ENCODE measurements at regions not wholly inside any gene's neighbourhood (a gene's known extent, or its start where the extent isn't known, plus 50 kb on each side); places are given as distances from the start of the nearest gene placed in this dataset.

GRCh38 chr14:97071177-97071576, 274.0 kb downstream of the VRK1 start:
- Histone ChIP-seq H3K4me1 (no peaks in the 10 kb centered on the region), H3K27me3 (no peaks in the 10 kb centered on the region), H3K9ac (ENCODE audit: low read depth in 2 of 2, low read length in 2 of 2) (no peak overlapping the region), H3K36me3 (no peaks in the 10 kb centered on the region), H3K27ac (no peak overlapping the region), H3K9me3 (no peaks in the 10 kb centered on the region), H3K4me3 (no peak overlapping the region)
- TF ChIP-seq CTCF (IDR thresholded peaks at IDR 0.05), result no peak
- no peak for DNase-seq
- intact Hi-C loops (cut with DNase I), result no loop called here

GRCh38 chr14:97073622-97074021, 276.4 kb downstream of the VRK1 start:
- no peaks in the 10 kb centered on the region for H3K4me1 ChIP-seq
- no peak overlapping the region for H3K27ac ChIP-seq
- no peak for TF ChIP-seq CTCF (IDR thresholded peaks at IDR 0.05)
- no peak overlapping the region for H3K4me3 ChIP-seq
- no peaks in the 10 kb centered on the region for H3K9me3 ChIP-seq
- no peaks in the 10 kb centered on the region for H3K27me3 ChIP-seq
- H3K9ac ChIP-seq (ENCODE audit: low read depth in 2 of 2, low read length in 2 of 2), result no peak overlapping the region
- no peak for DNase-seq
- H3K36me3 ChIP-seq, result no peaks in the 10 kb centered on the region
- intact Hi-C loops (cut with DNase I), result no loop called here

- no peaks in the 10 kb centered on the region for H3K36me3 ChIP-seq
- intact Hi-C loops (cut with DNase I), result no loop called here
- no peaks in the 10 kb centered on the region for H3K27me3 ChIP-seq
These were observed 277.3 kb downstream of the VRK1 start for GRCh38 chr14:97074456-97074855.

GRCh38 chr14:97074856-97075255, 277.7 kb downstream of the VRK1 start:
- intact Hi-C loops (cut with DNase I), result no loop called here
- no peaks in the 10 kb centered on the region for H3K36me3 ChIP-seq
- no peak for TF ChIP-seq CTCF (IDR thresholded peaks at IDR 0.05)

More at GRCh38 chr14:97074456-97074855, 277.3 kb downstream of the VRK1 start:
- Histone ChIP-seq H3K4me1 (no peaks in the 10 kb centered on the region), H3K4me3 (no peak overlapping the region), H3K27ac (no peak overlapping the region), H3K9ac (ENCODE audit: low read depth in 2 of 2, low read length in 2 of 2) (no peak overlapping the region), H3K9me3 (no peaks in the 10 kb centered on the region)
- TF ChIP-seq CTCF (IDR thresholded peaks at IDR 0.05), result no peak
- no peak for DNase-seq

GRCh38 chr14:97077253-97077653, 280.1 kb downstream of the VRK1 start:
- Histone ChIP-seq H3K36me3 (no peaks in the 10 kb centered on the region), H3K27me3 (no peaks in the 10 kb centered on the region), H3K9ac (ENCODE audit: low read depth in 2 of 2, low read length in 2 of 2) (no peak overlapping the region), H3K4me3 (no peak overlapping the region), H3K9me3 (no peaks in the 10 kb centered on the region), H3K27ac (no peak overlapping the region), H3K4me1 (no peaks in the 10 kb centered on the region)
- DNase-seq, result peak; percentile 29
- intact Hi-C loops (cut with DNase I), result no loop called here
- no peak for TF ChIP-seq CTCF (IDR thresholded peaks at IDR 0.05)

More at GRCh38 chr14:97074856-97075255, 277.7 kb downstream of the VRK1 start:
- no peak overlapping the region for H3K27ac ChIP-seq
- no peaks in the 10 kb centered on the region for H3K4me1 ChIP-seq
- no peak for DNase-seq
- H3K27me3 ChIP-seq, result no peaks in the 10 kb centered on the region
- H3K4me3 ChIP-seq, result no peak overlapping the region
- H3K9me3 ChIP-seq, result no peaks in the 10 kb centered on the region
- H3K9ac ChIP-seq (ENCODE audit: low read depth in 2 of 2, low read length in 2 of 2), result no peak overlapping the region

GRCh38 chr14:97077687-97078086, 280.5 kb downstream of the VRK1 start:
- Histone ChIP-seq H3K9me3 (no peaks in the 10 kb centered on the region), H3K36me3 (no peaks in the 10 kb centered on the region), H3K4me3 (no peak overlapping the region), H3K4me1 (no peaks in the 10 kb centered on the region), H3K27me3 (no peaks in the 10 kb centered on the region), H3K27ac (no peak overlapping the region), H3K9ac (ENCODE audit: low read depth in 2 of 2, low read length in 2 of 2) (no peak overlapping the region)
- no peak for DNase-seq
- intact Hi-C loops (cut with DNase I), result no loop called here
- TF ChIP-seq CTCF (IDR thresholded peaks at IDR 0.05), result no peak

Data from colonic mucosa (tissue), 4 donors.